A673 (cell line): ENCODE measurements at regions not wholly inside any gene's neighbourhood (a gene's known extent, or its start where the extent isn't known, plus 50 kb on each side); places are given as distances from the start of the nearest gene placed in this dataset.

Source experiments
- BruUV-seq: library from RNA; stranded (reverse); fragments of 400-500 nt; replicated peaks from 2 replicates; lab custom pipeline; 2021; lab: Mats Ljungman, UMichigan
- CTCF ChIA-PET: fragments of 300-600 bp; sonication (Branson Sonifier 250); formaldehyde crosslinking; loops from one replicate; lab custom pipeline; 2022; ENCODE audit warnings: antibody characterized with exemption; lab: Charles Lee
- POLR2A ChIA-PET: fragments of 300-600 bp; sonication (Branson Sonifier 250); formaldehyde crosslinking; loops from one replicate; lab custom pipeline; 2022; ENCODE audit warnings: antibody characterized with exemption; ENCODE audit not compliant: low non-redundant PET; lab: Charles Lee
- DNase-seq: peaks from one replicate; pipeline ENCODE4 v3.0.0-alpha.2; 2015; ENCODE audit warnings: low spot score
- H3K27ac ChIP-seq: fragments of 200-600 bp; sonication (generic); 2 replicates; pipeline ENCODE4 v1.5.1; 2016; ENCODE audit warnings: mixed run types, low read depth, mild to moderate bottlenecking, mixed read lengths, antibody characterized with exemption, low read length; ENCODE audit not compliant: poor library complexity, severe bottlenecking
- H3K27me3 ChIP-seq: fragments of 200-600 bp; sonication (generic); replicated peaks from 2 replicates; pipeline ENCODE4 v1.6.1; 2017; ENCODE audit warnings: mixed run types, low read depth, mild to moderate bottlenecking, mixed read lengths, antibody characterized with exemption, low read length; ENCODE audit not compliant: insufficient read depth, poor library complexity
- H3K36me3 ChIP-seq: fragments of 200-600 bp; sonication (generic); 2 replicates; pipeline ENCODE4 v1.6.1; 2016; ENCODE audit warnings: mixed run types, mild to moderate bottlenecking, mixed read lengths, antibody characterized with exemption, low read length; ENCODE audit not compliant: insufficient read depth, poor library complexity, severe bottlenecking
- H3K4me1 ChIP-seq: fragments of 200-600 bp; sonication (generic); 2 replicates; pipeline ENCODE4 v1.6.1; 2017; ENCODE audit warnings: mixed run types, mild to moderate bottlenecking, mixed read lengths, antibody characterized with exemption, low read length; ENCODE audit not compliant: insufficient read depth, poor library complexity, severe bottlenecking
- H3K4me3 ChIP-seq: fragments of 200-600 bp; sonication (generic); 2 replicates; pipeline ENCODE4 v1.5.1; 2016; ENCODE audit warnings: low read depth, mixed run types, mild to moderate bottlenecking, mixed read lengths, low read length; ENCODE audit not compliant: poor library complexity, severe bottlenecking
- H3K9me3 ChIP-seq: fragments of 200-600 bp; sonication (generic); 2 replicates; pipeline ENCODE4 v1.6.1; 2016; ENCODE audit warnings: mixed run types, low read depth, mild to moderate bottlenecking, mixed read lengths, antibody characterized with exemption, low read length; ENCODE audit not compliant: poor library complexity, severe bottlenecking
- EZH2 ChIP-seq: fragments of 200-600 bp; sonication (generic); IDR thresholded peaks from 2 replicates; pipeline ENCODE4 v1.6.1; 2017; ENCODE audit warnings: borderline replicate concordance, low read depth, mild to moderate bottlenecking, mixed read lengths, antibody characterized with exemption, low read length; ENCODE audit not compliant: poor library complexity, severe bottlenecking
- intact Hi-C: fragments of 100-400 bp; cut with micrococcal nuclease; formaldehyde crosslinking; loops from one replicate; pipeline ENCODE4 v1.10.0; 2022; ENCODE audit not compliant: unreplicated experiment
- TF ChIP-seq, protein P1 (sequence below): fragments of 300-800, 200-600 bp; sonication (generic); conservative IDR thresholded peaks from 2 replicates; pipeline ENCODE4 v1.5.1; 2017; ENCODE audit warnings: low read depth, mild to moderate bottlenecking, antibody characterized with exemption, low read length, moderate library complexity, mixed read lengths

GRCh38 chr16:72481419-72481818, 309.5 kb upstream of the PMFBP1 start:
- POLR2A ChIA-PET, result no interaction called here
- BruUV-seq, result no TSS peak
- H3K36me3 ChIP-seq, result no peaks in the 10 kb centered on the region
- no peak overlapping the region for H3K27ac ChIP-seq
- peaks cover 8% of the 10 kb centered on the region for H3K4me1 ChIP-seq
- TF ChIP-seq EZH2, result no peak
- H3K9me3 ChIP-seq, result no peaks in the 10 kb centered on the region
- no peak overlapping the region for H3K4me3 ChIP-seq
- intact Hi-C loops, result no loop called here
- H3K27me3 ChIP-seq, result no peaks in the 10 kb centered on the region
- CTCF ChIA-PET, result no interaction called here
- peak; percentile 15 for DNase-seq

- no peaks in the 10 kb centered on the region for H3K9me3 ChIP-seq
- peaks cover 8% of the 10 kb centered on the region for H3K4me1 ChIP-seq
- POLR2A ChIA-PET, result no interaction called here
- H3K4me3 ChIP-seq, result no peak overlapping the region
- no peaks in the 10 kb centered on the region for H3K36me3 ChIP-seq
- H3K27ac ChIP-seq, result no peak overlapping the region
- DNase-seq, result peak; percentile 14
- no peaks in the 10 kb centered on the region for H3K27me3 ChIP-seq
- CTCF ChIA-PET, result no interaction called here
- TF ChIP-seq, protein P1, sequence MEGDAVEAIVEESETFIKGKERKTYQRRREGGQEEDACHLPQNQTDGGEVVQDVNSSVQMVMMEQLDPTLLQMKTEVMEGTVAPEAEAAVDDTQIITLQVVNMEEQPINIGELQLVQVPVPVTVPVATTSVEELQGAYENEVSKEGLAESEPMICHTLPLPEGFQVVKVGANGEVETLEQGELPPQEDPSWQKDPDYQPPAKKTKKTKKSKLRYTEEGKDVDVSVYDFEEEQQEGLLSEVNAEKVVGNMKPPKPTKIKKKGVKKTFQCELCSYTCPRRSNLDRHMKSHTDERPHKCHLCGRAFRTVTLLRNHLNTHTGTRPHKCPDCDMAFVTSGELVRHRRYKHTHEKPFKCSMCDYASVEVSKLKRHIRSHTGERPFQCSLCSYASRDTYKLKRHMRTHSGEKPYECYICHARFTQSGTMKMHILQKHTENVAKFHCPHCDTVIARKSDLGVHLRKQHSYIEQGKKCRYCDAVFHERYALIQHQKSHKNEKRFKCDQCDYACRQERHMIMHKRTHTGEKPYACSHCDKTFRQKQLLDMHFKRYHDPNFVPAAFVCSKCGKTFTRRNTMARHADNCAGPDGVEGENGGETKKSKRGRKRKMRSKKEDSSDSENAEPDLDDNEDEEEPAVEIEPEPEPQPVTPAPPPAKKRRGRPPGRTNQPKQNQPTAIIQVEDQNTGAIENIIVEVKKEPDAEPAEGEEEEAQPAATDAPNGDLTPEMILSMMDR, result no peak
- TF ChIP-seq EZH2, result no peak
- no TSS peak for BruUV-seq
- intact Hi-C loops, result no loop called here
Observed at GRCh38 chr16:72480911-72481310, 309.0 kb upstream of the PMFBP1 start.

DNA sequence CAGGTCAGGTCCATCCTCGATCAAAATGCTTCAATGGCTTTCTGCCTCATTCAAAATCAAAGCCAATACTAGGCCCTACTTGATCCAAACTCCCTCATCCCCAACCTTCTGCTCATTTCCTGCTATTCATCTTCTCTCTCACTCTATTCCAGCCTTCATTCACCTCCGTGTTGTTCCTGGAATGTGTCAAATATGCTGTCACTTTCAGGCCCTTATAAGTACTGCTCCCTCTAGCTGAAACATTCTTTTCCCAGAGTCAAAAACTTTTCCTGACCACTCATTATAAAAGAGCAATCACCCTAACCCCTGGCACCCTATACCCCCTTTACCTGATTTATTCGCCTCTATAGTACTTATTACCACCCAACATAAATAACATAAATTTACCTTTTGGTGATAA, 303.7 kb upstream of the PMFBP1 start:
- intact Hi-C loops, result no loop called here
- Histone ChIP-seq H3K27me3 (no peaks in the 10 kb centered on the region), H3K36me3 (no peaks in the 10 kb centered on the region), H3K4me3 (no peak overlapping the region), H3K27ac (no peak overlapping the region), H3K9me3 (no peaks in the 10 kb centered on the region), H3K4me1 (peaks cover 4% of the 10 kb centered on the region)
- no TSS peak for BruUV-seq
- ChIA-PET CTCF (no interaction called here), POLR2A (no interaction called here)
- no peak for DNase-seq
- TF ChIP-seq, protein P1, result no peak
- TF ChIP-seq EZH2, result no peak

GRCh38 chr16:72474501-72475123, 302.7 kb upstream of the PMFBP1 start:
- Histone ChIP-seq H3K4me3 (no peak overlapping the region), H3K27ac (no peak overlapping the region), H3K4me1 (peaks cover 4% of the 10 kb centered on the region), H3K9me3 (no peaks in the 10 kb centered on the region), H3K27me3 (no peaks in the 10 kb centered on the region), H3K36me3 (no peaks in the 10 kb centered on the region)
- ChIA-PET POLR2A (no interaction called here), CTCF (no interaction called here)
- no peak for TF ChIP-seq EZH2
- TF ChIP-seq, protein P1, result no peak
- no TSS peak for BruUV-seq
- no peak for DNase-seq
- intact Hi-C loops, result no loop called here
